ENCODE measurements at regions not wholly inside any gene's neighbourhood (a gene's known extent, or its start where the extent isn't known, plus 50 kb on each side); places are given as distances from the start of the nearest gene placed in this dataset.

DNA sequence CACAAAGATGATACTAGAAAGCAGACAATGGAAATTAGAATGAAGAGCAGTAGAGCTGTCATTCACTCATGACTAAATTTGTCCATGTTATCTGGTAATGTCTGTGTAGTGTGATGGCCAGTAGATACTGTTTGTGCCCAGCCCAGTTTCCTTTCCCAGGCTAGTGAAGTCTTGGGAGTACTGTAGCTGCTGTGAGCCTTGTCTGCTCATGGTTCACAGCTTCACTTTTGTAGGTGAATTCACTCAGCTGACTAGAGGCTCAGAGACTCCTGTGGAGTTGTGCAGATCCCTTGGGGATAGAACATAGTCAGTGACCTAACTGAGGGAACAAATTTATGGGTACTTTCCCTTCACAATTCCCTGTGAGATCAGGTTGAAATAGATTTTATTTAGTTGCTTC is 572.5 kb downstream of the ARL4A start:
- H3K4me3 ChIP-seq (replicated peaks in 1 of 3; ENCODE audit: insufficient read depth in 1 of 3, low read depth in 1 of 3, low read length in 3 of 3): no peak overlapping the region
- no TSS peak for BruUV-seq (replicated peaks)
- no peaks in the 10 kb centered on the region for H3K9me3 ChIP-seq (replicated peaks; ENCODE audit: control insufficient read depth, insufficient read depth, low read length)
- DNase-seq (ENCODE audit: low read depth, low spot score) (no peak), FAIRE-seq (no peak)
- H3K9ac ChIP-seq (replicated peaks; ENCODE audit: extremely low read depth, insufficient read depth, low read length): no peak overlapping the region
- H4K20me1 ChIP-seq (replicated peaks; ENCODE audit: control insufficient read depth, extremely low read depth, insufficient read depth, low read length): no peaks in the 10 kb centered on the region
- H3K79me2 ChIP-seq (ENCODE audit: control insufficient read depth, insufficient read depth, low read length): no peaks in the 10 kb centered on the region
- no peak overlapping the region for H2AFZ ChIP-seq (ENCODE audit: low read depth, low read length)
- no peaks in the 10 kb centered on the region for H3K4me1 ChIP-seq (ENCODE audit: control insufficient read depth, extremely low read depth, insufficient read depth, low read length)
- no peaks in the 10 kb centered on the region for H3K9me1 ChIP-seq (replicated peaks; ENCODE audit: control insufficient read depth, extremely low read depth, insufficient read depth, low read length)
- no peak for TF ChIP-seq POLR2A (IDR thresholded peaks at IDR 0.05; ENCODE audit: low read depth, low read length)
- TF ChIP-seq POLR2AphosphoS5 (IDR thresholded peaks at IDR 0.05; ENCODE audit: insufficient read depth, low read depth, low read length): no peak
- TF ChIP-seq MYC (IDR thresholded peaks at IDR 0.05; ENCODE audit: low read depth, low read length): no peak
- TF ChIP-seq, protein P1, sequence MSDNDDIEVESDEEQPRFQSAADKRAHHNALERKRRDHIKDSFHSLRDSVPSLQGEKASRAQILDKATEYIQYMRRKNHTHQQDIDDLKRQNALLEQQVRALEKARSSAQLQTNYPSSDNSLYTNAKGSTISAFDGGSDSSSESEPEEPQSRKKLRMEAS (IDR thresholded peaks at IDR 0.05; ENCODE audit: insufficient read depth, insufficient read length): no peak
- TF ChIP-seq, protein P2, sequence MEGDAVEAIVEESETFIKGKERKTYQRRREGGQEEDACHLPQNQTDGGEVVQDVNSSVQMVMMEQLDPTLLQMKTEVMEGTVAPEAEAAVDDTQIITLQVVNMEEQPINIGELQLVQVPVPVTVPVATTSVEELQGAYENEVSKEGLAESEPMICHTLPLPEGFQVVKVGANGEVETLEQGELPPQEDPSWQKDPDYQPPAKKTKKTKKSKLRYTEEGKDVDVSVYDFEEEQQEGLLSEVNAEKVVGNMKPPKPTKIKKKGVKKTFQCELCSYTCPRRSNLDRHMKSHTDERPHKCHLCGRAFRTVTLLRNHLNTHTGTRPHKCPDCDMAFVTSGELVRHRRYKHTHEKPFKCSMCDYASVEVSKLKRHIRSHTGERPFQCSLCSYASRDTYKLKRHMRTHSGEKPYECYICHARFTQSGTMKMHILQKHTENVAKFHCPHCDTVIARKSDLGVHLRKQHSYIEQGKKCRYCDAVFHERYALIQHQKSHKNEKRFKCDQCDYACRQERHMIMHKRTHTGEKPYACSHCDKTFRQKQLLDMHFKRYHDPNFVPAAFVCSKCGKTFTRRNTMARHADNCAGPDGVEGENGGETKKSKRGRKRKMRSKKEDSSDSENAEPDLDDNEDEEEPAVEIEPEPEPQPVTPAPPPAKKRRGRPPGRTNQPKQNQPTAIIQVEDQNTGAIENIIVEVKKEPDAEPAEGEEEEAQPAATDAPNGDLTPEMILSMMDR (IDR thresholded peaks at IDR 0.05; ENCODE audit: extremely low read depth in 1 of 2, insufficient read depth in 1 of 2, low read depth in 1 of 2, low read length in 2 of 2): no peak
- no peak for TF ChIP-seq EZH2 (IDR thresholded peaks at IDR 0.05; ENCODE audit: borderline replicate concordance, low read depth, low read length, severe bottlenecking)
- TF ChIP-seq FOS (IDR thresholded peaks at IDR 0.05; ENCODE audit: borderline replicate concordance, insufficient read depth, low read length): no peak
- TF ChIP-seq JUN (IDR thresholded peaks at IDR 0.05; ENCODE audit: borderline replicate concordance, insufficient read depth, insufficient read length, low read depth): no peak
- TF ChIP-seq GATA2 (IDR thresholded peaks at IDR 0.05; ENCODE audit: insufficient read depth, insufficient read length, low read depth, low read length): no peak
- H3K36me3 ChIP-seq (ENCODE audit: control insufficient read depth in 2 of 2, extremely low read depth in 1 of 2, insufficient read depth in 2 of 2, low read length in 2 of 2): no peaks in the 10 kb centered on the region
- no peak overlapping the region for H3K27ac ChIP-seq (ENCODE audit: insufficient read depth, low read depth, low read length)
- H3K4me2 ChIP-seq (ENCODE audit: insufficient read depth, low read length): no peak overlapping the region
- ChIA-PET POLR2A (no interaction called here), CTCF (interaction anchor here (0.5 to 5.0 kb wide), 5 partner anchors 39 to 735 kb away, joined by 3 to 118 read pairs (median 13); partner anchors contain the start of gene ARL4A)
- dilution Hi-C loops (cut with MboI; ENCODE audit: extremely low pct_ligation_motif_present, low sequenced_read_pairs): no loop called here
- intact Hi-C loops (cut with micrococcal nuclease): loop anchor here (5.0 to 10.0 kb wide), 2 partner anchors 145 to 638 kb away; no protein-coding TSS in a partner anchor
- H3K27me3 ChIP-seq (ENCODE audit: control insufficient read depth in 2 of 2, insufficient read depth in 2 of 2, low read length in 2 of 2): no peaks in the 10 kb centered on the region

All from endothelial cell of umbilical vein (primary cell).